Coronary artery (tissue), 2 donors: ENCODE measurements at regions not wholly inside any gene's neighbourhood (a gene's known extent, or its start where the extent isn't known, plus 50 kb on each side); places are given as distances from the start of the nearest gene placed in this dataset.
"Not testable (repeated sequence)": the region's sequence is repeated elsewhere in the genome, so short reads cannot be mapped to it uniquely, and the experiment has no call there.

Source experiments
- DNase-seq: peaks from one replicate; pipeline ENCODE4 v3.0.0-alpha.2; 2017; ENCODE audit warnings: low spot score
- H3K27ac ChIP-seq, 2 donors: fragments of 200-600 bp; sonication (generic); one replicate each; pipeline ENCODE4 v1.5.1; 2016 to 2019
- H3K4me3 ChIP-seq: fragments of 200-600 bp; sonication (generic); 2 replicates; pipeline ENCODE4 v1.5.1; 2016; ENCODE audit warnings: mild to moderate bottlenecking, moderate library complexity
- TF ChIP-seq, protein P1 (sequence below): fragments of 200-600 bp; sonication (generic); IDR thresholded peaks from one replicate; pipeline ENCODE4 v1.5.1; 2019; ENCODE audit warnings: antibody characterized with exemption

DNA sequence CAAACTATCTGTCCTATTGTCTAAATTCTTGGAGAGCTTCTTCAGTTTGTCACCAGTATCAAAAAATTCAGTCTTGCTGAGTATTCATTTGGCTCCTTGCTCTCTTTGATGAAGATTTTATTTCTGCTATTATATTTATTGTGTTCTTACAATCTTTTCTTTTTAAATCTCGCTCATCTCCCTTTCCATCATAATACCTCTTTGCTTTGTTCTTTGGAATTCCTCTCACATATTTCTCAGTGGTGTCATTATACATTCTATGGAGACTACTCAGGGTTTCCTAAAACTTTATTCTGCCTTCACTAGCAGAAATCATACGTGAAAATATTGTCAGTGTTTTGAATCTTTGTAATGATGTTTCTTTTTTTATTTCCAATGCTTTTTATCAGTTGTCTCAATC lies 445.2 kb upstream of the ID4 start:
- DNase-seq, result no peak
- TF ChIP-seq, protein P1, sequence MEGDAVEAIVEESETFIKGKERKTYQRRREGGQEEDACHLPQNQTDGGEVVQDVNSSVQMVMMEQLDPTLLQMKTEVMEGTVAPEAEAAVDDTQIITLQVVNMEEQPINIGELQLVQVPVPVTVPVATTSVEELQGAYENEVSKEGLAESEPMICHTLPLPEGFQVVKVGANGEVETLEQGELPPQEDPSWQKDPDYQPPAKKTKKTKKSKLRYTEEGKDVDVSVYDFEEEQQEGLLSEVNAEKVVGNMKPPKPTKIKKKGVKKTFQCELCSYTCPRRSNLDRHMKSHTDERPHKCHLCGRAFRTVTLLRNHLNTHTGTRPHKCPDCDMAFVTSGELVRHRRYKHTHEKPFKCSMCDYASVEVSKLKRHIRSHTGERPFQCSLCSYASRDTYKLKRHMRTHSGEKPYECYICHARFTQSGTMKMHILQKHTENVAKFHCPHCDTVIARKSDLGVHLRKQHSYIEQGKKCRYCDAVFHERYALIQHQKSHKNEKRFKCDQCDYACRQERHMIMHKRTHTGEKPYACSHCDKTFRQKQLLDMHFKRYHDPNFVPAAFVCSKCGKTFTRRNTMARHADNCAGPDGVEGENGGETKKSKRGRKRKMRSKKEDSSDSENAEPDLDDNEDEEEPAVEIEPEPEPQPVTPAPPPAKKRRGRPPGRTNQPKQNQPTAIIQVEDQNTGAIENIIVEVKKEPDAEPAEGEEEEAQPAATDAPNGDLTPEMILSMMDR, result no peak
- no peak overlapping the region for H3K4me3 ChIP-seq

GRCh38 chr6:19394051-19394450 lies 443.1 kb upstream of the ID4 start:
- DNase-seq, result no peak
- Histone ChIP-seq H3K4me3 (no peak overlapping the region), H3K27ac (no peak overlapping the region)
- TF ChIP-seq, protein P1, result no peak

More for the DNA sequence above, 445.2 kb upstream of the ID4 start:
- no peak overlapping the region for H3K27ac ChIP-seq

GRCh38 chr6:19394687-19395086 lies 442.5 kb upstream of the ID4 start:
- no peak for DNase-seq
- no peak overlapping the region for H3K4me3 ChIP-seq
- TF ChIP-seq, protein P1, result no peak
- no peak overlapping the region for H3K27ac ChIP-seq

GRCh38 chr6:19395316-19395715 lies 441.9 kb upstream of the ID4 start:
- TF ChIP-seq, protein P1, result no peak
- no peak overlapping the region for H3K27ac ChIP-seq
- H3K4me3 ChIP-seq, result no peak overlapping the region
- DNase-seq, result no peak

DNA sequence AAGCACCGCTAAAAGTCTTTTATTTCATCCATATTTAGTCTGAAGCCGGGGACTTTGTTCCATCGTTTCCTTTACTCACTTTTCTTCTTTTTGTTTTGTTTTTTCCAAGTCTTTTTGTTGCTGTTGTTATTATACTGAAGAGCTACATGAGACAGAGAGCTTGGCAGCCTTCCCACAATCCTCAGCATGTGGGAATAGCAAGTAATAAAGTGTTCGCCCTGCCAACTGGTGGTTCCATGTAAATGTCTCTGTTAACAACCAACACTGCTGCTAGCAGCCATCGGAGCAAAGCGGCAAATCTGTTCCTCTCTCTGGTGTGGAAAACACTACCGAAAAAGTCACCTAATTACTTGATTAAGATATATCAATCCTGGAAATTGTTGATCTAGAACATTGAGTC lies 437.8 kb upstream of the ID4 start:
- no peak for DNase-seq
- TF ChIP-seq, protein P1, result no peak
- no peak overlapping the region for H3K4me3 ChIP-seq
- no peak overlapping the region for H3K27ac ChIP-seq

DNA sequence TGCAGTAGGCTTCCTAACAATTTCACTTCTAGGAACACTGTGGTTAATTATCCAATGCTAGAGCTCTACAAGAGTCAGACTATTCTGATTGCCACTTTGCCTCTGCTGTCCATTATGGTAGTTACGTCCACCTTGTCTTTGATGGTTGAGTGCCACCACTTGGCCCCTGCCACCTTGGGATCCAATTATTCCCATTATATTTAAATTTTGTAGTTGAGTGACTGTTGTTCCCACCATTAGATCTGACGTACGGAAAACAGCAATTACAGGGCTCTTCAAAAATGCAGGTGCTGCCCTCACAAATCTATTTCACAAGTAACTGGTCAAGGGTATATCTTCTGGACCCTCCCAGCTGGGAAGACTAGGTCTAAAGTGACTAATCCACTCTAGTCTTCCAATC lies 432.3 kb upstream of the ID4 start:
- not testable (repeated sequence) for H3K4me3 ChIP-seq, H3K27ac ChIP-seq, DNase-seq

- TF ChIP-seq, protein P1, result no peak
- no peak for DNase-seq
- H3K4me3 ChIP-seq, result no peak overlapping the region
- no peak overlapping the region for H3K27ac ChIP-seq
Measured at GRCh38 chr6:19408331-19408730, 428.8 kb upstream of the ID4 start.

GRCh38 chr6:19410481-19410880 lies 426.7 kb upstream of the ID4 start:
- Histone ChIP-seq H3K4me3 (no peak overlapping the region), H3K27ac (no peak overlapping the region)
- TF ChIP-seq, protein P1, result no peak
- no peak for DNase-seq
